Activated CD8-positive, alpha-beta memory T cell treated with anti-CD3 and anti-CD28 coated beads, Interleukin-2, amount 10 ng/mL, durations not matched to agents 7 days and 5 days (primary cell): ENCODE measurements at regions not wholly inside any gene's neighbourhood (a gene's known extent, or its start where the extent isn't known, plus 50 kb on each side); places are given as distances from the start of the nearest gene placed in this dataset.
"Not testable (repeated sequence)": the region's sequence is repeated elsewhere in the genome, so short reads cannot be mapped to it uniquely, and the experiment has no call there.

ENCODE experiments used
- ATAC-seq: fragments of 150-1000 bp; cut with Tn5 transposase; one replicate; pipeline ENCODE4 v1.10.0; 2021; ENCODE audit warnings: moderate library complexity
- CTCF ChIA-PET: fragments of 350-600 bp; sonication (Branson Sonifier 250); formaldehyde crosslinking; loops from one replicate; lab custom pipeline; 2021; ENCODE audit warnings: antibody characterized with exemption; lab: Charles Lee
- DNase-seq: peaks from one replicate; pipeline ENCODE4 v3.0.0-alpha.2; 2020
- H3K27ac Mint-ChIP-seq: one replicate; pipeline ENCODE4 v1.8.0; 2021; ENCODE audit warnings: mild to moderate bottlenecking, mixed read lengths
- H3K27me3 Mint-ChIP-seq: one replicate; pipeline ENCODE4 v1.8.0; 2021; ENCODE audit warnings: mixed read lengths
- H3K36me3 Mint-ChIP-seq: one replicate; pipeline ENCODE4 v1.8.0; 2021; ENCODE audit warnings: mild to moderate bottlenecking, mixed read lengths
- H3K4me1 Mint-ChIP-seq: one replicate; pipeline ENCODE4 v1.8.0; 2021; ENCODE audit warnings: mixed read lengths
- H3K4me3 Mint-ChIP-seq: one replicate; pipeline ENCODE4 v1.8.0; 2021; ENCODE audit warnings: mild to moderate bottlenecking, moderate library complexity, mixed read lengths
- H3K9me3 Mint-ChIP-seq: one replicate; pipeline ENCODE4 v1.8.0; 2022; ENCODE audit warnings: low read depth, mixed read lengths

GRCh38 chr4:186826846-186827533 is 103.3 kb upstream of the FAT1 start:
- no peak overlapping the region for H3K4me3 Mint-ChIP-seq
- DNase-seq (no peak), ATAC-seq (no peak)
- no peaks in the 10 kb centered on the region for H3K36me3 Mint-ChIP-seq
- H3K9me3 Mint-ChIP-seq: peaks cover 4% of the 10 kb centered on the region
- no peak overlapping the region for H3K27ac Mint-ChIP-seq
- CTCF ChIA-PET: no interaction called here
- H3K27me3 Mint-ChIP-seq: no peaks in the 10 kb centered on the region
- no peaks in the 10 kb centered on the region for H3K4me1 Mint-ChIP-seq

GRCh38 chr4:186827534-186827897 is 103.9 kb upstream of the FAT1 start:
- peaks cover 4% of the 10 kb centered on the region for H3K9me3 Mint-ChIP-seq
- H3K27ac Mint-ChIP-seq: no peak overlapping the region
- CTCF ChIA-PET: no interaction called here
- ATAC-seq (no peak), DNase-seq (no peak)
- H3K4me3 Mint-ChIP-seq: no peak overlapping the region
- no peaks in the 10 kb centered on the region for H3K4me1 Mint-ChIP-seq
- no peaks in the 10 kb centered on the region for H3K36me3 Mint-ChIP-seq
- no peaks in the 10 kb centered on the region for H3K27me3 Mint-ChIP-seq

- Mint-ChIP-seq H3K36me3 (no peaks in the 10 kb centered on the region), H3K27me3 (no peaks in the 10 kb centered on the region), H3K9me3 (peaks cover 4% of the 10 kb centered on the region), H3K4me3 (no peak overlapping the region), H3K27ac (no peak overlapping the region), H3K4me1 (no peaks in the 10 kb centered on the region)
- CTCF ChIA-PET: no interaction called here
- ATAC-seq: no peak
- no peak for DNase-seq
Observed at GRCh38 chr4:186829097-186829496, 105.4 kb upstream of the FAT1 start.

- no peaks in the 10 kb centered on the region for H3K4me1 Mint-ChIP-seq
- no peak overlapping the region for H3K4me3 Mint-ChIP-seq
- ATAC-seq: no peak
- no peak overlapping the region for H3K27ac Mint-ChIP-seq
- H3K27me3 Mint-ChIP-seq: no peaks in the 10 kb centered on the region
- peaks cover 3% of the 10 kb centered on the region for H3K9me3 Mint-ChIP-seq
- CTCF ChIA-PET: no interaction called here
- no peaks in the 10 kb centered on the region for H3K36me3 Mint-ChIP-seq
- no peak for DNase-seq
Observed at GRCh38 chr4:186829740-186830449, 106.2 kb upstream of the FAT1 start.

GRCh38 chr4:186831574-186831973 is 107.9 kb upstream of the FAT1 start:
- no peak for ATAC-seq
- H3K9me3 Mint-ChIP-seq: no peaks in the 10 kb centered on the region
- H3K4me1 Mint-ChIP-seq: no peaks in the 10 kb centered on the region
- CTCF ChIA-PET: interaction anchor here (1.1 kb wide), 1 partner anchor 9 kb away, joined by 3 read pairs; no protein-coding TSS in a partner anchor
- DNase-seq: no peak
- H3K36me3 Mint-ChIP-seq: no peaks in the 10 kb centered on the region
- no peak overlapping the region for H3K27ac Mint-ChIP-seq
- no peak overlapping the region for H3K4me3 Mint-ChIP-seq
- H3K27me3 Mint-ChIP-seq: no peaks in the 10 kb centered on the region

GRCh38 chr4:186832906-186833305 is 109.2 kb upstream of the FAT1 start:
- CTCF ChIA-PET: no interaction called here
- no peak for DNase-seq
- Mint-ChIP-seq H3K4me3 (no peak overlapping the region), H3K4me1 (no peaks in the 10 kb centered on the region), H3K27ac (no peak overlapping the region), H3K9me3 (no peaks in the 10 kb centered on the region), H3K27me3 (no peaks in the 10 kb centered on the region), H3K36me3 (no peaks in the 10 kb centered on the region)
- no peak for ATAC-seq

GRCh38 chr4:186837463-186837862 is 113.8 kb upstream of the FAT1 start:
- H3K4me1 Mint-ChIP-seq, H3K4me3 Mint-ChIP-seq, H3K9me3 Mint-ChIP-seq, CTCF ChIA-PET, H3K27me3 Mint-ChIP-seq, ATAC-seq, DNase-seq, H3K36me3 Mint-ChIP-seq, H3K27ac Mint-ChIP-seq: not testable (repeated sequence)

- ATAC-seq (no peak), DNase-seq (no peak)
- Mint-ChIP-seq H3K27me3 (no peaks in the 10 kb centered on the region), H3K4me1 (no peaks in the 10 kb centered on the region), H3K4me3 (no peak overlapping the region), H3K27ac (no peak overlapping the region), H3K36me3 (no peaks in the 10 kb centered on the region), H3K9me3 (peaks cover 2% of the 10 kb centered on the region)
- CTCF ChIA-PET: no interaction called here
Observed at GRCh38 chr4:186838295-186838694, 114.6 kb upstream of the FAT1 start.

GRCh38 chr4:186839122-186840037 is 115.7 kb upstream of the FAT1 start:
- no peaks in the 10 kb centered on the region for H3K36me3 Mint-ChIP-seq
- no peak for ATAC-seq
- CTCF ChIA-PET: no interaction called here
- no peak for DNase-seq
- H3K27me3 Mint-ChIP-seq: no peaks in the 10 kb centered on the region
- peaks cover 2% of the 10 kb centered on the region for H3K9me3 Mint-ChIP-seq
- H3K27ac Mint-ChIP-seq: no peak overlapping the region
- H3K4me1 Mint-ChIP-seq: no peaks in the 10 kb centered on the region
- no peak overlapping the region for H3K4me3 Mint-ChIP-seq

GRCh38 chr4:186840222-186840701 is 116.6 kb upstream of the FAT1 start:
- no peaks in the 10 kb centered on the region for H3K27me3 Mint-ChIP-seq
- H3K4me1 Mint-ChIP-seq: no peaks in the 10 kb centered on the region
- H3K27ac Mint-ChIP-seq: no peak overlapping the region
- no peak overlapping the region for H3K4me3 Mint-ChIP-seq
- DNase-seq (no peak), ATAC-seq (no peak)
- CTCF ChIA-PET: no interaction called here
- H3K36me3 Mint-ChIP-seq: no peaks in the 10 kb centered on the region
- H3K9me3 Mint-ChIP-seq: peaks cover 2% of the 10 kb centered on the region

GRCh38 chr4:186840771-186841301 is 117.2 kb upstream of the FAT1 start:
- no peak overlapping the region for H3K4me3 Mint-ChIP-seq
- CTCF ChIA-PET: no interaction called here
- no peaks in the 10 kb centered on the region for H3K4me1 Mint-ChIP-seq
- ATAC-seq (no peak), DNase-seq (no peak)
- H3K27me3 Mint-ChIP-seq: no peaks in the 10 kb centered on the region
- H3K9me3 Mint-ChIP-seq: peaks cover 2% of the 10 kb centered on the region
- no peaks in the 10 kb centered on the region for H3K36me3 Mint-ChIP-seq
- H3K27ac Mint-ChIP-seq: no peak overlapping the region

- H3K4me3 Mint-ChIP-seq: no peak overlapping the region
- ATAC-seq: no peak
- no peaks in the 10 kb centered on the region for H3K4me1 Mint-ChIP-seq
- peaks cover 2% of the 10 kb centered on the region for H3K9me3 Mint-ChIP-seq
- CTCF ChIA-PET: no interaction called here
- no peaks in the 10 kb centered on the region for H3K36me3 Mint-ChIP-seq
- H3K27me3 Mint-ChIP-seq: no peaks in the 10 kb centered on the region
- no peak for DNase-seq
- no peak overlapping the region for H3K27ac Mint-ChIP-seq
Observed at GRCh38 chr4:186844059-186844681, 120.5 kb upstream of the FAT1 start.
